GM12878 (cell line): ENCODE measurements at regions not wholly inside any gene's neighbourhood (a gene's known extent, or its start where the extent isn't known, plus 50 kb on each side); places are given as distances from the start of the nearest gene placed in this dataset.

Source experiments
- ATAC-seq: fragments of 200-7000 bp; cut with Tn5 transposase; 3 replicates; pipeline ENCODE4 v1.9.1; 2020; ENCODE audit warnings: mild to moderate bottlenecking, moderate library complexity
- BruUV-seq: library from RNA; stranded (reverse); fragments of 400-500 nt; replicated peaks from 2 replicates; lab custom pipeline; 2021; lab: Mats Ljungman, UMichigan
- CTCF ChIA-PET: fragments of 300-600 bp; sonication (Branson Sonifier 250); formaldehyde crosslinking; extraction: SDS; loops from one replicate; lab custom pipeline; 2021; ENCODE audit warnings: inconsistent platforms; lab: Yijun Ruan, JAX
- POLR2A ChIA-PET: fragments of 350-600 bp; formaldehyde crosslinking; extraction: SDS; loops from one replicate; lab custom pipeline; 2021; ENCODE audit warnings: inconsistent platforms; lab: Charles Lee
- RAD21 ChIA-PET: fragments of 300-600 bp; sonication (Branson Sonifier 250); formaldehyde crosslinking; loops from one replicate; lab custom pipeline; 2023; ENCODE audit warnings: antibody characterized with exemption; ENCODE audit not compliant: unreplicated experiment; lab: Charles Lee
- SMC1A ChIA-PET: fragments of 300-600 bp; sonication (Branson Sonifier 250); formaldehyde crosslinking; loops from one replicate; lab custom pipeline; 2023; ENCODE audit not compliant: unreplicated experiment, uncharacterized antibody; lab: Charles Lee
- DNase-seq: peaks from one replicate; pipeline ENCODE4 v3.0.0-alpha.2; 2011; ENCODE audit warnings: low read depth, low spot score
- FAIRE-seq: peaks from 3 replicates; lab custom pipeline; 2011; peaks lifted over from hg19 to GRCh38; lab: Jason Lieb, UNC
- H2AFZ ChIP-seq: 2 replicates; pipeline ENCODE4 v1.6.0; 2011; ENCODE audit warnings: low read depth, low read length, control low read depth; ENCODE audit not compliant: control insufficient read depth
- H3K27ac ChIP-seq: 2 replicates; pipeline ENCODE4 v1.5.1; 2011; ENCODE audit warnings: control low read depth; ENCODE audit not compliant: control insufficient read depth, insufficient read depth
- H3K27me3 ChIP-seq, 2 experiments: replicated peaks in 1 of 2; 2 replicates each; pipeline versions ENCODE4 v1.6.0 to v1.6.1; 2011; ENCODE audit warnings: low read length in 1 of 2; ENCODE audit not compliant: control insufficient read depth in 2 of 2, insufficient read depth in 2 of 2
- H3K36me3 ChIP-seq, 2 experiments: 2 replicates each; pipeline ENCODE4 v1.5.1; 2011; ENCODE audit warnings: low read length in 1 of 2; ENCODE audit not compliant: control insufficient read depth in 2 of 2, insufficient read depth in 2 of 2
- H3K4me1 ChIP-seq: 2 replicates; pipeline ENCODE4 v1.6.1; 2011; ENCODE audit warnings: mild to moderate bottlenecking, low read length, moderate library complexity, mixed read lengths; ENCODE audit not compliant: control insufficient read depth, insufficient read depth
- H3K4me2 ChIP-seq: 2 replicates; pipeline ENCODE4 v1.6.0; 2011; ENCODE audit warnings: control low read depth; ENCODE audit not compliant: control insufficient read depth, insufficient read depth
- H3K4me3 ChIP-seq: fragments of 200-600 bp; sonication (generic); 2 replicates; pipeline ENCODE4 v1.5.1; 2016
- H3K79me2 ChIP-seq: 2 replicates; pipeline ENCODE4 v1.6.0; 2011; ENCODE audit warnings: low read length; ENCODE audit not compliant: control insufficient read depth, insufficient read depth
- H3K9ac ChIP-seq: 2 replicates; pipeline ENCODE4 v1.8.0; 2011; ENCODE audit warnings: low read length, control low read depth, mixed read lengths; ENCODE audit not compliant: control insufficient read depth, insufficient read depth
- H3K9me3 ChIP-seq: replicated peaks from 3 replicates; pipeline ENCODE4 v1.5.1; 2011; ENCODE audit warnings: mild to moderate bottlenecking, low read length; ENCODE audit not compliant: control insufficient read depth, insufficient read depth
- H4K20me1 ChIP-seq: 2 replicates; pipeline ENCODE4 v1.6.0; 2011; ENCODE audit not compliant: control insufficient read depth, insufficient read depth
- CTCF ChIP-seq, 3 experiments: IDR thresholded peaks in 2 of 3; conservative IDR thresholded peaks in 1 of 3; 2 replicates each; pipeline ENCODE4 v1.5.1; 2011; ENCODE audit warnings: low read depth in 3 of 3, low read length in 3 of 3, mild to moderate bottlenecking in 3 of 3, control low read depth in 2 of 3, moderate library complexity in 2 of 3, inconsistent platforms in 1 of 3, mixed read lengths in 1 of 3; ENCODE audit not compliant: control insufficient read depth in 2 of 3, insufficient read depth in 1 of 3; ENCODE audit errors: extremely low read depth in 1 of 3
- CUX1 ChIP-seq: IDR thresholded peaks from 2 replicates; pipeline ENCODE4 v1.6.1; 2012; ENCODE audit warnings: improper control_type of control experiment, low read depth, low read length; ENCODE audit not compliant: insufficient replicate concordance
- EED ChIP-seq: sonication (generic); IDR thresholded peaks from 2 replicates; pipeline ENCODE4 v1.6.1; 2016; ENCODE audit warnings: antibody characterized with exemption, low read depth
- ETV6 ChIP-seq, 2 experiments: fragments of 450-650 bp in 1 of 2; IDR thresholded peaks in 1 of 2; conservative IDR thresholded peaks in 1 of 2; 2 replicates each; pipeline ENCODE4 v1.6.1; 2014; ENCODE audit warnings: antibody characterized with exemption in 1 of 2, borderline replicate concordance in 1 of 2, low read depth in 1 of 2, mild to moderate bottlenecking in 1 of 2, moderate library complexity in 1 of 2
- HDAC2 ChIP-seq: fragments of 200-600 bp; sonication (generic); IDR thresholded peaks from 2 replicates; pipeline ENCODE4 v1.6.1; 2017
- KAT2A ChIP-seq: conservative IDR thresholded peaks from 2 replicates; pipeline ENCODE4 v1.6.1; 2011; ENCODE audit warnings: low read depth, low read length; ENCODE audit not compliant: control insufficient read depth
- MEF2A ChIP-seq: IDR thresholded peaks from 2 replicates; pipeline ENCODE4 v1.6.1; 2011; ENCODE audit warnings: low read depth, mild to moderate bottlenecking, low read length, moderate library complexity; ENCODE audit not compliant: insufficient read depth
- MTA2 ChIP-seq: fragments of 450-650 bp; IDR thresholded peaks from 2 replicates; pipeline ENCODE4 v1.6.1; 2016; ENCODE audit warnings: low read depth, mild to moderate bottlenecking, moderate library complexity
- POLR2AphosphoS2 ChIP-seq: IDR thresholded peaks from 2 replicates; pipeline ENCODE4 v1.6.1; 2011; ENCODE audit warnings: low read depth, mild to moderate bottlenecking, low read length, improper control_type of control experiment, moderate library complexity
- RBBP5 ChIP-seq: fragments of 200-600 bp; sonication (generic); conservative IDR thresholded peaks from 2 replicates; pipeline ENCODE4 v1.6.1; 2016
- TCF12 ChIP-seq: IDR thresholded peaks from 2 replicates; pipeline ENCODE4 v1.6.1; 2011; ENCODE audit warnings: low read depth, mild to moderate bottlenecking, low read length
- ZBED1 ChIP-seq: IDR thresholded peaks from 2 replicates; pipeline ENCODE4 v1.6.1; 2016; ENCODE audit warnings: borderline replicate concordance
- ZNF687 ChIP-seq: fragments of 450-650 bp; IDR thresholded peaks from 2 replicates; pipeline ENCODE4 v1.6.1; 2017; ENCODE audit warnings: mild to moderate bottlenecking, moderate library complexity
- WGBS: methylation state at CpG from one replicate; pipeline ENCODE4 v1.1.6; 2016; ENCODE audit warnings: low lambda C conversion rate; ENCODE audit not compliant: insufficient replicate concordance, insufficient coverage; ENCODE audit errors: missing lambda C conversion rate; 5-methylcytosine and 5-hydroxymethylcytosine counted together
- in situ Hi-C: fragments of 300-500 bp; cut with MboI; formaldehyde crosslinking; loops from 9 replicates; pipeline ENCODE4 v1.14.3; 2018; ENCODE audit warnings: mixed read lengths
- intact Hi-C: fragments of 100-400 bp; cut with micrococcal nuclease; formaldehyde crosslinking; loops from one replicate; pipeline ENCODE4 v1.14.2; 2022; ENCODE audit not compliant: unreplicated experiment

GRCh38 chrY:7659047-7659446 lies 747.5 kb upstream of the AMELY start (continued):
- no peak for TF ChIP-seq CUX1

GRCh38 chrY:7656596-7656995 lies 745.0 kb upstream of the AMELY start:
- intact Hi-C loops (no loop called here), in situ Hi-C loops (no loop called here)
- no peak overlapping the region for H2AFZ ChIP-seq
- no peak overlapping the region for H3K4me3 ChIP-seq
- no TSS peak for BruUV-seq
- WGBS: no CpG with 5 or more reads among the region's 5 CpGs
- H3K36me3 ChIP-seq: no peaks in the 10 kb centered on the region
- no peaks in the 10 kb centered on the region for H3K79me2 ChIP-seq
- H3K4me2 ChIP-seq: no peak overlapping the region
- H3K9me3 ChIP-seq: no peaks in the 10 kb centered on the region
- no peaks in the 10 kb centered on the region for H3K4me1 ChIP-seq
- CTCF ChIA-PET: no interaction called here
- H3K27ac ChIP-seq: no peak overlapping the region
- SMC1A ChIA-PET: no interaction called here
- RAD21 ChIA-PET: no interaction called here
- DNase-seq (no peak), ATAC-seq (no peak), FAIRE-seq (no peak)
- no peaks in the 10 kb centered on the region for H4K20me1 ChIP-seq
- no peaks in the 10 kb centered on the region for H3K27me3 ChIP-seq
- POLR2A ChIA-PET: no interaction called here
- no peak overlapping the region for H3K9ac ChIP-seq
- no peak for TF ChIP-seq HDAC2
- no peak for TF ChIP-seq KAT2A
- TF ChIP-seq CTCF (IDR thresholded peaks at IDR 0.05 in 2 of 3, conservative IDR thresholded peaks at IDR 0.05 in 1 of 3; ENCODE audit: control insufficient read depth in 2 of 3, extremely low read depth in 1 of 3, insufficient read depth in 1 of 3, low read depth in 3 of 3, low read length in 3 of 3): no peak
- TF ChIP-seq TCF12: no peak
- no peak for TF ChIP-seq MEF2A
- TF ChIP-seq ZBED1: no peak
- no peak for TF ChIP-seq POLR2AphosphoS2
- TF ChIP-seq ETV6 (conservative IDR thresholded peaks at IDR 0.05 in 1 of 2, IDR thresholded peaks at IDR 0.05 in 1 of 2; ENCODE audit: borderline replicate concordance in 1 of 2, low read depth in 1 of 2): no peak
- no peak for TF ChIP-seq MTA2
- no peak for TF ChIP-seq EED
- no peak for TF ChIP-seq RBBP5
- TF ChIP-seq ZNF687: no peak
